ENCODE measurements at regions not wholly inside any gene's neighbourhood (a gene's known extent, or its start where the extent isn't known, plus 50 kb on each side); places are given as distances from the start of the nearest gene placed in this dataset.

DNA sequence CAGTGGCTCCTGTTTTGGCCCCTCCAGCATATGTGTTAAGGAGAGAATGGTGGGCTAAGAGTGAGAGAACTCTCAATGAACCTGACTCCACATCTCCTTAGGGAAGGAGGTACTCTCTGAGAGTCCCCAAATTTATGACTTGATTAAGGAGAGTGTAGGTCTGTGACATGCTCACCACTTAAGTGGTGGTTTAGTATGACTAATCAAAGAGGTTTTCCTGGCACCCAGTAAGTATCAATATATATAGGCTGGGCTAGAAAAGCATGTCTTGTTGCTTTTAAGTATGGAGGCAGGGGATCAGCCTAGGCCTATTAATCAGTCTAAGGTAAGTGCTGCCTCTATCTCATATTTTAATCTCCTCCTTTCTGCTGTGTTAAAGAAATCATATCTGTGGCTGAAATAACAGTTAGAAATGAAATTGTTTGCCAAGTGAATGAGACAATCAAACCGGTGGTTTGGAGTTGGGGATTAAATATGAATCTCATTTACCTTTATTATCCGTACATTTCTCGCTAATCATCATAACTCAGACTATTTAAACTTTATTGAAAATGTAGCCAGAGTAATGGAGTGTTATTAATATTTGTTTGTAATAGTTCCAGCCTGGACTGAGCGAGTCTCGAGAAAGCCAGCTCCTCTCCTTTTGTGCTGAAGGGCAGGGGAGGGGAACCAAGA lies 107.7 kb upstream of the MEIS1 start:
- TF ChIP-seq RAD21 (IDR thresholded peaks at IDR 0.05; ENCODE audit: low read depth) (no peak), TAF1 (IDR thresholded peaks at IDR 0.05; ENCODE audit: low read depth) (no peak), EGR1 (IDR thresholded peaks at IDR 0.05) (no peak), EP300 (IDR thresholded peaks at IDR 0.05; ENCODE audit: borderline replicate concordance) (no peak), YY1 (IDR thresholded peaks at IDR 0.05; ENCODE audit: low read depth) (no peak), CEBPB (IDR thresholded peaks at IDR 0.05) (no peak), TEAD4 (IDR thresholded peaks at IDR 0.05) (no peak)
- TF ChIP-seq, protein P1, sequence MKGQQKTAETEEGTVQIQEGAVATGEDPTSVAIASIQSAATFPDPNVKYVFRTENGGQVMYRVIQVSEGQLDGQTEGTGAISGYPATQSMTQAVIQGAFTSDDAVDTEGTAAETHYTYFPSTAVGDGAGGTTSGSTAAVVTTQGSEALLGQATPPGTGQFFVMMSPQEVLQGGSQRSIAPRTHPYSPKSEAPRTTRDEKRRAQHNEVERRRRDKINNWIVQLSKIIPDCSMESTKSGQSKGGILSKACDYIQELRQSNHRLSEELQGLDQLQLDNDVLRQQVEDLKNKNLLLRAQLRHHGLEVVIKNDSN (IDR thresholded peaks at IDR 0.05), result no peak
